GM18505 (cell line): ENCODE measurements at regions not wholly inside any gene's neighbourhood (a gene's known extent, or its start where the extent isn't known, plus 50 kb on each side); places are given as distances from the start of the nearest gene placed in this dataset.

Experiments
- ATAC-seq: cut with Tn5 transposase; IDR thresholded peaks from one replicate; pipeline ENCODE4 v1.9.1; 2021; ENCODE audit not compliant: unreplicated experiment
- POLR2A ChIP-seq: IDR thresholded peaks from 4 replicates; pipeline ENCODE4 v1.6.1; 2011; ENCODE audit warnings: borderline replicate concordance; ENCODE audit not compliant: insufficient read depth, insufficient read length; ENCODE audit errors: extremely low read depth

DNA sequence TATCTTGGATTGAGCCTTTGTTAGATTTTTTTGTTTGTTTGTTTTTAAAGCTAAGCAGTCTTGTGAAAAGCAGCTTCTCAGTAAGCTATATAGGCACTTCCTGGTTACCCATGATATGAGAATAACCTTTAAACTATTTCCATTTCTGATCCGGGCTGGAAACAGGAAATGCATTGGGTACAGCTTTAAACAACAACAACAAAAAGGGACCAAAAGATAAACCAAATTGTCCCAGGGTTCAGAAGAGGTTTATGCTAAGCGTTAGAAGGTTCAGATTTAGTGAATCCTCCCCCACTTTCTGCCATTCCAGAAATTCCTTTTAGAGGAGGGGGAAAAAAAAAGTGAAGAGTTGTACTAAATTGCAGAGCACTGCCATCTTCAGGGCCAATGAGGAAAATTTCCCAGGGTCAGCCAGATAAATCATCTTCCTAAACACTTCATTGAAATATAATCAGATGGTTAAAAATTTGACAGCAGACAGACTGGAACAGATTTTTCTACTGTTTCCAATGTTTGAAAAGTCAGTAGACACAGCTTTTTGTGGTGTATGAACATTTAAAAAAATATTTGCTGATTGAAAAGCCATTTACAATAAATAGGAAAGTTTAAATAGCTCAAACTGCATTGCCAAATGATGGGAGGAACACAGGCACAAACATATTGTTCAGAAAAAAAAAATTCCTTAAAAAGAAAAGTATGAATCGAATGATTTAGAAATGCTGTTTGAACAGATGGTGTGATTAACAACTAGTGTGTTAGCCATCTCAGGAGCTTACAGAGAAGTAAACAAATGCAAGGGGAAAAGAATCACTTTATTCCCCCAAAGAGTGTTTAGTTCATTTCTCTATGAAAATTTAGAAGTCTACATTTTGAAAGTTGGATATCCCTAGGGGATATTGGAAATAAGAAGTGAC lies 189.9 kb upstream of the TANK start:
- TF ChIP-seq POLR2A: no peak
- ATAC-seq: no peak

- no peak for TF ChIP-seq POLR2A
- no peak for ATAC-seq
Observed at GRCh38 chr2:160973991-160974390, 186.2 kb upstream of the TANK start.

- no peak for TF ChIP-seq POLR2A
- ATAC-seq: no peak
Observed at GRCh38 chr2:160974803-160975202, 185.4 kb upstream of the TANK start.

- no peak for TF ChIP-seq POLR2A
- no peak for ATAC-seq
Observed at GRCh38 chr2:160976797-160977196, 183.4 kb upstream of the TANK start.

DNA sequence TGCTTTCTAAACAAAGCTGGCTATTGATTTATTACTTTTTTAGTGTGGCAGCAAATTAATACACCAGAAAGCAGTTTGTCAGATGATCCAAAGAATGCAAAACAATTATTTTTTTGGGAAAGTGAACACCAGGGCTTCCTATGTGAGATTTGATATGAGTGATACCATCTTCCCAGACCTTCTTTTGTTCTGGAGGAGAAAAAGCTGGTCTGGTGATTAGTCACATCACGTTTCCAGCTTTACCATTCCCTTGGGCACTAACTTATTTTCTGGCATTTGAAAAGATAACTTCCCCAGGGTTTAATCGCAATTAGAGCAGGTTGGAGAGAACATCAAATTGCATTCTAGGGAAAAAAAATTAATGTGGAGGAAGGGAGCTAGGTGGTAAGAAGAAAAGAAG lies 182.9 kb upstream of the TANK start:
- no peak for TF ChIP-seq POLR2A
- no peak for ATAC-seq

DNA sequence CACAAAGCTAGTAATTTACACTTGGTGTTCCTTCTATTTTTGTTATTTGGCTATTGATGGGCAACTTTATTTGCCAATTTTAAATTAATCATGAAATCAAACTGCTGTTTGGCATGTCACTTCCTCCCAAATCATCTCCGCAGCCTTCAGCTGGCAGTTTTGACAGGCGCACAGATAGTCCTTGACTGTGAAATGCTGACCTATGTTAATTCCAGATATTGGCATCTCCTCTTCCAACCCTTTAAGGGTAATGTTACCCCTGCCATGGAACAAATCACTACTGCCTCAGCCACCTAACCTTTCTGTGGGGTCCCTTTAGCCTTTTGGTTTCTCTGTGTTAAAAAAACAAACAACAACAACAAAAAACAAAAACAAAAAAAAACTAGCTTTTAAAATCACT lies 182.4 kb upstream of the TANK start:
- TF ChIP-seq POLR2A: no peak
- ATAC-seq: no peak

DNA sequence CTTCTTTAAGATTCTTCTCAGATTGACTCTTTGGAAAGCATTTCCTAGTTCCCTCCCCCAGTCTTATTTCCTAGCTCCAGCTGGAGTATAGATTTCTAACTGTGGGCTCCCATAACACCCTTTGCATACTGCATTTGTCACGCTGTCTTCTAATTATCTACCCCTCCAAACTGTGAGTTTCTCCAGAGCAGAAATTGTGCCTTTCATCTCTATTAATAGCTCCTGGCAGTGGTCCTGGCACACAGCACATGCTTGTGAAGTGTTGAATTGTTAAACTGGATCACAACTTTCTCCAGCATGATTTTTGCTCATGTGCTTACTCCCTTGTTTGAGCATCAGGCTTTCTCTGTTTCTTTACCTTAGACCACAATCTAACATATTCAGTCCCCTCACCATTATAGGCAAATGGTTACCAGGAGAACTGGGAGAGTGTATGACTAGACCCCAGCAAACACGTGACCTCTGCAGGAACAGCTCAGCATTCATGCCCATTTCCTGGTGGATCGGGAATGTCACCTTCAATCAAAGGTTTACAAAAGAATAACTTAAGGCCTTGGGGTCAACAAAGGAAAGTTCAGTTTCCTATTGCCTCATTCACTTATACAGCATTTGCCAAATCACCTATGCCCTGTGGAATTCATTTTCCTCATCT lies 175.7 kb upstream of the TANK start:
- no peak for ATAC-seq
- no peak for TF ChIP-seq POLR2A

GRCh38 chr2:160989778-160990177 lies 170.4 kb upstream of the TANK start:
- no peak for TF ChIP-seq POLR2A
- no peak for ATAC-seq

GRCh38 chr2:160993654-160994061 lies 166.6 kb upstream of the TANK start:
- no peak for ATAC-seq
- no peak for TF ChIP-seq POLR2A

GRCh38 chr2:160994141-160995002 lies 165.9 kb upstream of the TANK start:
- no peak for TF ChIP-seq POLR2A
- ATAC-seq: peak; percentile 87

DNA sequence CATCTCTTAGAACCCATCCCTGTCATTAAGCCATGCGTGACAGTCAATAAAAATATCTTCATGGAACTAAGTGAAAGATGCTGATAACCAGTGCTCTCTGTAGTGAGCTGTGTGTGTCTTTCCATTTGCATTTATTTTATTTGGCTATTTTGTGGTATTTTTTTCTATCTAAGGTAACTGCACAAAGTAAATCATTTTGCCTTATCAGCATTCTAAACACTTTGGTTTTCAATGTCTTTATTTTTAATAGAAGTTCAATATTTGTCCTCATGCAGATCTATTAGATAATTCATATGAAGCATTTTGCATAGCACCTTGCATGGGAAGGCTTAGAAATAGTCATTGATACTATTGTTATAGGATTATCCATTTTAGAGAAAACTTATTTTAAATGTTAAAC lies 163.6 kb upstream of the TANK start:
- no peak for TF ChIP-seq POLR2A
- no peak for ATAC-seq

DNA sequence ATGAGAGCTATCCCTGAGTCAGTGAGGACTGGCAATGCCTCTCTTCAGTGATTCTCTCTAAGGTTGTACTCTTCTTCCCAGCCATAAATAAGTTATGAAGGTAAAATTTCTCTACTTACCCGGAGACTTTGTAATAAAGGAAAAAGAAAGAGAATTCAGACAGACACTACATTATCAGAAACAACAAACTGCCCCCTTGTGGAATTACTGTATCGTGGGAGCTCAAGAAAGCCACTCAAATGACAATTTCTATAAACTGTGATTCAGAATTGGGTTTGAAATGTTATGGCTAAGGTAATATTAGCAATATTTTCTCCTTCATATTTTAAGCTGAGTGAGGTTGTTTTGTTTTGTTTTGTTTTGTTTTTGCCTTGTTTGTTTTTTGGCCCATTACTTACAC lies 155.8 kb upstream of the TANK start:
- ATAC-seq: no peak
- TF ChIP-seq POLR2A: no peak

DNA sequence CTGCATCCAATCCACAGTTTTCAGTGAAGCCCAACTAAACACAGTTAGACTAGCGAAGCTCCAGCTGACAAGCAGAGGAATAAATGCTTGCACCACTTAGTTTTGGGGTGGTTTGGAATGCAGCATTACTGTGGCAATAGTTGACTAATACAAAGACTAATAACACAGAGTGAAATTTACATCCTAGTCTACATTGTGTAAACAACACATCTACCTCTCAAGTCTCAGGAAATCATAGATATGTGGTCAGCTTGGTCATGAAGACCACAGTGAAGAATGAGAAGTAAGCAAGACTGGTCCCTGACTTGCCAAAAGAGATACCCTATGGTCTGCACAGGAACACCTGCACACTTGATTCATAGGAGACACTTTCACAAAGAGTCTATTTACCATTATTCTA lies 155.1 kb upstream of the TANK start:
- no peak for TF ChIP-seq POLR2A
- ATAC-seq: no peak

- TF ChIP-seq POLR2A: no peak
- ATAC-seq: no peak
Observed at GRCh38 chr2:161008311-161008710, 151.9 kb upstream of the TANK start.

DNA sequence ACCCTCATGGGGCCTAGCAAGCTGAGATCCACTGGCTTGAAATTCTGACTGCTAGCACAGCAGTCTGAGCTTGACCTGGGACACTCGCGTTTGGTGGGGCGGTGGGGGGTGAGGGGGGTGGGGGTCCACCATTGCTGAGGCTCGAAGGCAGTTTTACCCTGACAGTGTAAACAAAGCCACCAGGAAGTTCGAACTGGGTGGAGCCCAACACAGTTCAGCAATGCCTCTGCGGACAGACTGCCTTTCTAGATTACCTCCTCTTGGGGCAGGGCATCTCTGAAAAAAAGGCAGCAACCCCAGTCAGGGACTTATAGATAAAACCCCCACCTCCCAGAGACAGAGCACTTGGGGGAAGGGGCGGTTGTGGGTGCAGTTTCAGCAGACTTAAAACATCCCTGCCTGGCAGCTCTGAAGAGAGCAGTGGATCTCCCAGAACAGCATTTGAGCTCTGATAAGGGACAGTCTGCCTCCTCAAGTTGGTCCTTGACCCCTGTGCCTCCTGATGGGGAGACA lies 149.7 kb upstream of the TANK start:
- no peak for TF ChIP-seq POLR2A
- ATAC-seq: no peak
